Epithelial cell of proximal tubule (primary cell): ENCODE measurements at regions not wholly inside any gene's neighbourhood (a gene's known extent, or its start where the extent isn't known, plus 50 kb on each side); places are given as distances from the start of the nearest gene placed in this dataset.
"Not testable (repeated sequence)": the region's sequence is repeated elsewhere in the genome, so short reads cannot be mapped to it uniquely, and the experiment has no call there.

Source experiments
- DNase-seq: peaks from one replicate; pipeline ENCODE4 v3.0.0-alpha.2; 2011; ENCODE audit warnings: low read depth
- H3K4me3 ChIP-seq: 2 replicates; pipeline ENCODE4 v1.5.1; 2011; ENCODE audit warnings: low read depth, mild to moderate bottlenecking, low read length
- CTCF ChIP-seq: conservative IDR thresholded peaks from 2 replicates; pipeline ENCODE4 v1.5.1; 2012; ENCODE audit warnings: low read depth, mild to moderate bottlenecking, low read length

- DNase-seq: no peak
- no peak overlapping the region for H3K4me3 ChIP-seq
- TF ChIP-seq CTCF: no peak
Measured at GRCh38 chr14:101090976-101091375, 187.5 kb upstream of the RTL1 start.

- not testable (repeated sequence) for DNase-seq, H3K4me3 ChIP-seq
Measured at GRCh38 chr14:101094916-101095315, 191.4 kb upstream of the RTL1 start.

- H3K4me3 ChIP-seq: no peak overlapping the region
- DNase-seq: no peak
- TF ChIP-seq CTCF: no peak
Measured at GRCh38 chr14:101096551-101096950, 193.0 kb upstream of the RTL1 start.

GRCh38 chr14:101097109-101097793 lies 193.7 kb upstream of the RTL1 start:
- DNase-seq: peak; percentile 19
- H3K4me3 ChIP-seq: no peak overlapping the region
- TF ChIP-seq CTCF: no peak

- no peak for DNase-seq
- TF ChIP-seq CTCF: no peak
- no peak overlapping the region for H3K4me3 ChIP-seq
Measured at GRCh38 chr14:101098177-101098576, 194.7 kb upstream of the RTL1 start.

- no peak for TF ChIP-seq CTCF
- H3K4me3 ChIP-seq: no peak overlapping the region
- DNase-seq: no peak
Measured at GRCh38 chr14:101098641-101099040, 195.1 kb upstream of the RTL1 start.

- peak; percentile 61 for DNase-seq
- no peak overlapping the region for H3K4me3 ChIP-seq
- TF ChIP-seq CTCF: no peak
Measured at GRCh38 chr14:101101456-101102056, 198.0 kb upstream of the RTL1 start.
